HG02623 (cell line): ENCODE measurements at regions not wholly inside any gene's neighbourhood (a gene's known extent, or its start where the extent isn't known, plus 50 kb on each side); places are given as distances from the start of the nearest gene placed in this dataset.
"Not testable (repeated sequence)": the region's sequence is repeated elsewhere in the genome, so short reads cannot be mapped to it uniquely, and the experiment has no call there.

Experiments used
- ATAC-seq: cut with Tn5 transposase; IDR thresholded peaks from one replicate; pipeline ENCODE4 v1.9.1; 2021; ENCODE audit warnings: moderate library complexity; ENCODE audit not compliant: unreplicated experiment

GRCh38 chr14:106710187-106710586 is 1183.8 kb downstream of the TMEM121 start:
- ATAC-seq, result not testable (repeated sequence)

- ATAC-seq, result not testable (repeated sequence)
Observed at GRCh38 chr14:106712513-106712912, 1186.1 kb downstream of the TMEM121 start.

- ATAC-seq, result not testable (repeated sequence)
Observed at GRCh38 chr14:106714446-106715428, 1188.4 kb downstream of the TMEM121 start.

GRCh38 chr14:106717544-106717943 is 1191.2 kb downstream of the TMEM121 start:
- ATAC-seq, result not testable (repeated sequence)

- not testable (repeated sequence) for ATAC-seq
Observed at GRCh38 chr14:106719880-106720279, 1193.5 kb downstream of the TMEM121 start.

- not testable (repeated sequence) for ATAC-seq
Observed at GRCh38 chr14:106721926-106722325, 1195.5 kb downstream of the TMEM121 start.

DNA sequence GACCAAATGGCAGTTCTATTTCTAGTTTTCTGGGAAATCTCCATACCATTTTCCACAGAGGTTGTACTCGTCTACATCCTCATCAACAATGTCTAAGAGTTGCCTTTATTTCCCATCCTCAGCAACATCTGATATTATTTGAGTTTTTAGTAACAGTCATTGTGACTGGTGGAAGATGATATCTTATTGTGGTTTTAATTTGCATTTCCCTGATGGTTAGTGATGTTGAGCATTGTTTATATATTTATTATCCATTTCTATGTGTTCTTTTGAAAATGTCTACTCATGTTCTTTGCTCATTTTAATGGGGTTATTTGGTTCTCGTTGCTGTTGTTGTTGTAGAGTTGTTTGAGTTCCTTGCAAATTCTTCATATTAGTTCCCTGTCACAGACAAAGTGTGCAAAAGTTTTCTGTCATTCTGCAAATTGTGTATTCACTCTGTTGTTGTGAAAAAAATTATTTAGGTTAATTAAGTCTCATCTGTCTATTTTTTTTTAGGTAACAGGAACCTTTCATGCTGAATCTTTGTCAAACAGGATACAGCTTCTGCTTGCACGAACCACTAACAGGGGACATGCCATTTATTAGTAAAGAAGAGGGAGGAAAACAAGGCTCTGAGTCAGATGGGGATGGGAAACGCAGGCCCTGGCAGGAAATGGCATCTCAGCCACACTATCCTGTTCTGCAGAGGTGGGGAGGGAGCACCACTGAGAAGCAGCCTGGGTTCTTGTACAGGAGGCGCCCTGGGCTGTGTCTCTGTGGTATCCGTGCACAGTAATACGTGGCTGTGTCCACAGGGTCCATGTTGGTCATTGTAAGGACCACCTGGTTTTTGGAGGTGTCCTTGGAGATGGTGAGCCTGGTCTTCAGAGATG is 1196.7 kb downstream of the TMEM121 start:
- ATAC-seq, result not testable (repeated sequence)

- not testable (repeated sequence) for ATAC-seq
Observed at GRCh38 chr14:106727962-106728361, 1201.6 kb downstream of the TMEM121 start.

- no peak for ATAC-seq
Observed at GRCh38 chr14:106728611-106729010, 1202.2 kb downstream of the TMEM121 start.

GRCh38 chr14:106729551-106729950 is 1203.2 kb downstream of the TMEM121 start:
- no peak for ATAC-seq

DNA sequence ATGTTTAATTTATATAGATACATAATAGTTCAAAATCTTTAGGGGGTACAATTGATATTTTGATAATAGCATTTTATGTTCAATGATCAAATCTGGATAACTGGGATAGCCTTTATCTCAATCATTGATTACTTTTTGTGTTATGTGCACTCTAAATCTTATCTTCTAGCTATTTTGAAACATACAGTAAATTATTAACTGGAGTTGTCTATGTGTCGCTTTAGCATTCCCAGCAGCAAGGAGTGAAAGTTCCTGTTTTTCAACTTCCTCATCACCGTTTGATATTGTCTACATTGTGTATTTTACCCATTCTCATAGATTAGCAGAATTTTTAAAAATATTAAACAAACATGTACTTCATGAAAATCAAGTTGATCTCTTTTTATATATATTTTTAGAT is 1207.4 kb downstream of the TMEM121 start:
- ATAC-seq, result no peak

DNA sequence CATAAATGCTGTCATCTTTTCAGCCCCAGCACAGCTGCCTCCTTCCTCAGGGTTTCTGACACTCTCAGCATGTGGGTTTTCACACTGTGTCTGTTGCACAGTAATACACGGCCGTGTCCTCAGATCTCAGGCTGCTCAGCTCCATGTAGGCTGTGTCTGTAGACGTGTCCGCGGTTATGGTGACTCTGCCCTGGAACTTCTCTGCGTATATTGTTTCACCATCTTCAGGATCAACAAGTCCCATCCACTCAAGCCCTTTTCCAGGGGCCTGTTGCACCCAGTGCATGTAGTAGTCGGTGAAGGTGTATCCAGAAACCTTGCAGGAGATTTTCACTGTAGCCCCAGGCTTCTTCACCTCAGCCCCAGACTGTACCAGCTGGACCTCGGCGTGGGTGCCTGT is 1210.6 kb downstream of the TMEM121 start:
- no peak for ATAC-seq

GRCh38 chr14:106738075-106738474 is 1211.7 kb downstream of the TMEM121 start:
- no peak for ATAC-seq

GRCh38 chr14:106738598-106739258 is 1212.3 kb downstream of the TMEM121 start:
- ATAC-seq, result not testable (repeated sequence)

DNA sequence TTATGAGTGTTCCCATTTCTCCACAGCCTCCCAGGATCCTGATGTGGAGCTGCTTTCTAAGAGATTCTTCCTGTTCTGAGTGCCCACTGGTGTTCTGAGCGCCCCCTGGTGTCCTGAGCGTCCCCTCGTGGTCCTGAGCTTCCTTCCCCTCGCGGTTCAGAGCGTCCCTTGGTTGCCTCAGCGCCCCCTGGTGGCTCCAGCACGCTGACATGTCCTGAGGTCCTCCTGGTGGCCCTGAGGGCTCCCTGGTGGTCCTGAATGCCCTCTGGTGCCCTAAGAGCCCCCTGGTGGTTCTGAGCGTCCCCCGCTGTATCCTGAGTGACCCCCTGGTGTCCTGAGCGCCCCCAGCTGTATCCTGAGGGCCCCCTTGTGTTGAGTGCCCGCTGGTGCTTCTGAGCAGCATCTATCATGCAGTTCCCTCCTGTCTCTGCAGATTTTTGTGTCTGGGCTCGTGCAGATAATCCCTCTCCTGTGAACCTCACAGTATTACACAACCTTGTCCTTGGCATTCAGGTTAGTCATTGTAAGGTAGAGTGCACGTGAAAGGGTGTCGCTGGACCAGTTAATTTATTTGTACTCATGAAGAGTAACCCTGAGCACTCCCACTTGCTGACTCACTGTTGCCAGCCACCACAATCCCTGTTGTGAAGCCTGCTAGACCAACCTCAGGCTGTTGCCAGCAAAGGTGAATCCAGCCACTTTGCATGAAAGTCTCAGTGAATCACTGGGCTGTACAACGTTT is 1214.9 kb downstream of the TMEM121 start:
- ATAC-seq, result not testable (repeated sequence)

- ATAC-seq, result not testable (repeated sequence)
Observed at GRCh38 chr14:106745016-106745767, 1218.8 kb downstream of the TMEM121 start.

GRCh38 chr14:106750089-106750488 is 1223.7 kb downstream of the TMEM121 start:
- not testable (repeated sequence) for ATAC-seq

- not testable (repeated sequence) for ATAC-seq
Observed at GRCh38 chr14:106753751-106754150, 1227.4 kb downstream of the TMEM121 start.

GRCh38 chr14:106757444-106757843 is 1231.1 kb downstream of the TMEM121 start:
- not testable (repeated sequence) for ATAC-seq
